22Rv1 (cell line): ENCODE measurements at regions not wholly inside any gene's neighbourhood (a gene's known extent, or its start where the extent isn't known, plus 50 kb on each side); places are given as distances from the start of the nearest gene placed in this dataset.

Source experiments
- CTCF ChIP-seq: fragments of 450-650 bp; IDR thresholded peaks from 2 replicates; pipeline ENCODE4 v1.5.1; 2017; ENCODE audit warnings: mild to moderate bottlenecking
- ZFX ChIP-seq: fragments of 450-650 bp; IDR thresholded peaks from 2 replicates; pipeline ENCODE4 v1.6.1; 2017; ENCODE audit warnings: antibody characterized with exemption, borderline replicate concordance

GRCh38 chr2:66862885-66863650 lies 428.1 kb downstream of the MEIS1 start:
- TF ChIP-seq CTCF (no peak), ZFX (no peak)
